Spinal cord (tissue), 9 donors: ENCODE measurements at regions not wholly inside any gene's neighbourhood (a gene's known extent, or its start where the extent isn't known, plus 50 kb on each side); places are given as distances from the start of the nearest gene placed in this dataset.

Source experiments
- DNase-seq, 6 donors: peaks; one replicate each; pipeline versions ENCODE4 v3.0.0 to v3.0.0-alpha.2; 2013 to 2015; ENCODE audit warnings: low spot score in 6 of 6, low read depth in 4 of 6
- H3K27ac ChIP-seq: one replicate; pipeline ENCODE4 v1.5.1; 2013; ENCODE audit warnings: low read depth, low read length, control low read depth
- H3K27me3 ChIP-seq: one replicate; pipeline ENCODE4 v1.6.1; 2013; ENCODE audit warnings: low read length; ENCODE audit not compliant: control insufficient read depth, insufficient read depth
- H3K36me3 ChIP-seq: one replicate; pipeline ENCODE4 v1.6.1; 2013; ENCODE audit warnings: low read length; ENCODE audit not compliant: control insufficient read depth, insufficient read depth
- H3K4me1 ChIP-seq: one replicate; pipeline ENCODE4 v1.6.1; 2013; ENCODE audit warnings: low read length; ENCODE audit not compliant: control insufficient read depth, insufficient read depth
- H3K4me3 ChIP-seq: one replicate; pipeline ENCODE4 v1.5.1; 2013; ENCODE audit warnings: low read depth, low read length, control low read depth
- H3K9me3 ChIP-seq: one replicate; pipeline ENCODE4 v1.6.1; 2013; ENCODE audit warnings: low read length; ENCODE audit not compliant: control insufficient read depth, insufficient read depth
- WGBS: methylation state at CpG from one replicate; pipeline ENCODE4 v1.1.5; 2013; ENCODE audit warnings: missing lambda C conversion rate; ENCODE audit not compliant: insufficient coverage; 5-methylcytosine and 5-hydroxymethylcytosine counted together
- donor health status: healthy.

DNA sequence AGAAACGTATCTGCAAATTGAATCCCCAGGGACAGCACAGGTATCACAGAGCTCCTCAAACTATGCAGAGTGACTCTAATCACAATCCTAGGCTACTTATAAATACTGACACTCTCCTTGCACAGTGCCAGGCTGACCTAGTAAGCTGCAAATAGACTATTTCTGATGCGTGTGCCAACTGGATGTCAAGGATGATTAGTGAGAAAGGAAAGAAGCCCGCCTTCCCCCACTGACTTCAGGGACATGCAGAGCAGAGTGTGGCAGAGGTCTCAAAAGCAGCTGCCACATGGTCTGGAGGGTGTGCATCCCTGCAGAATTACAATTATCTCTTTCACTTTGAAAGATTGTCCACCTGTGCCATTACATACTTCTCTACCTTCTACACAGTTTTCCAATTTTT, 235.6 kb downstream of the CPS1 start:
- 38% methylated on average over 2 of the region's 3 CpGs for WGBS
- Histone ChIP-seq H3K36me3 (no peaks in the 10 kb centered on the region), H3K4me3 (no peak overlapping the region), H3K4me1 (no peaks in the 10 kb centered on the region), H3K27ac (no peak overlapping the region), H3K27me3 (no peaks in the 10 kb centered on the region), H3K9me3 (no peaks in the 10 kb centered on the region)
- peak in 2 of 6 donors; percentile 34 to 64 for DNase-seq

DNA sequence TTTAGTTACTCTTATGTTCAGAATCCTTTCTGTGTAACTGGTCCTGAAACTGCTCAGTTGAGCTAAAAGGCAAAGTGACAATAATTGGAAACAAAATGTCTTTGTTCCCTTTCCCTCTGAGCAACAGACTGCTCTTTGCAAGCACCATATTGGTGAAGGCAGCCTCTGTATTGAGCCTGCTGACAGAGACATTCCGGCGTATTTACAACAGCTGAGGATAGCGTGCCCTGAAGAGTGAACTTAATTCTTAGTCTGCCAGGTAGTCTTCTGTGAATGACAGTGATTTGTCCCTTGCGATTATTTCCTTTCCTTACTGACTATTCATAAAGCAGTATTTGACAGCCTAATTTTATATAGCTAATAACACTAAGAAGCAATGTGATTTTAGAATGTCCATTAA, 239.1 kb downstream of the CPS1 start:
- Histone ChIP-seq H3K27ac (no peak overlapping the region), H3K9me3 (no peaks in the 10 kb centered on the region), H3K4me3 (no peak overlapping the region), H3K27me3 (no peaks in the 10 kb centered on the region), H3K36me3 (no peaks in the 10 kb centered on the region), H3K4me1 (no peaks in the 10 kb centered on the region)
- 40% methylated on average over 2 of the region's 4 CpGs for WGBS
- peak in 2 of 6 donors; percentile 25 to 36 for DNase-seq

DNA sequence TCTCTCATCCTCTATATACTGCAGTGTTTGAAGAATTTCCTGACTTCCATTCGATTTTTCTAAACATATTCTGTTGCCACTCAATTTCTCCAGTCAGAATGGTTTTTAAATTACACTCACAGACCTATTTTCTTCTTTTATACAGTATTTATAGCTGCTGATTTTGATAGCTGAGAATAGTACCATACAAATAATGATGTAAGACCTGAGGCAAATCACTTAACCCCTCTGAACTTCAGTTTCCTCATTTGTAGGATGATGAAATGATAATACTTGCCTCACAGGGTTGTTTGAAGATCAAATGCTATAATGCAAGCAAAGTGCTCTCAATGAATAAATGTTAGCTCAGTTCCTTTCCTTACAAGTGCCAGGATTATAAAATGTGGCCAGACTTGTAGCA, 241.8 kb downstream of the CPS1 start:
- no peaks in the 10 kb centered on the region for H3K36me3 ChIP-seq
- WGBS: no CpG with 5 or more reads among the region's 1 CpG
- H3K27me3 ChIP-seq: no peaks in the 10 kb centered on the region
- no peaks in the 10 kb centered on the region for H3K4me1 ChIP-seq
- DNase-seq: peak in 1 of 6 donors; percentile 28
- H3K4me3 ChIP-seq: no peak overlapping the region
- H3K9me3 ChIP-seq: no peaks in the 10 kb centered on the region
- no peak overlapping the region for H3K27ac ChIP-seq

DNA sequence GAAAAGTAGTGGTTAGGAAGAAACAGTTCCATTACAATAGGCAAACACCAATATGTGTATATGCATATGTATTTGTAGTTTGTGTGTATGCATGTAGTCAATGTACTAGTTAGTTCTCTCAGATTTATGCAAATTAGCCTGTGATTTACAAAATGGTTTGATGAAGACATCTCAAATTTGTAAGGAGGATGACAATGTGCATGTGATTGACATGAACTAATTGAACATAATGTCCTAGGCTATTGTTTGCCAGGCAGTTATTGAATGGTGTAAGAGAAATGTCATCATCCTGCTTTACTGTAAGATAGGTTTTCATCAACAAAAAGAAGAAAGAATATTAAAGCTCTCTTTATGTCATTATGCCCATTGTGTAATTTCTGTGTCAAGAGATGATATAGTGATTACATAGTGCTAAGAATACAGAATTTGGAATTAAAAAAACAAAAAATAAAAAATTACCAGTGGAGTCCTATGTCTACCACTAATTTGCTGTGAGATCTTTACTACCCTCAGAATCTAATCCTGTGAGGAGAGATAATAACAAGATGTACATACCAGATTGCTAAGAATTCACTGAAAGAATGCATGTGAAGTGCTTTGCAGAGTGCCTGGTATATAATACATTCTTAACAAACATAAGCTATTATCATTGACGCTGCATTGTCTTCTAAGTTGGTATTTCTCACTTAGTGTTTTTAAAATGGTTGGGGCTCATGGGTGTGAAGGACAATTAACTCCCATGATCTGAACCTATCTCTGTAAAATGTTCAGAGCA, 258.0 kb downstream of the CPS1 start:
- Histone ChIP-seq H3K4me3 (no peak overlapping the region), H3K36me3 (no peaks in the 10 kb centered on the region), H3K4me1 (no peaks in the 10 kb centered on the region), H3K9me3 (no peaks in the 10 kb centered on the region), H3K27me3 (no peaks in the 10 kb centered on the region), H3K27ac (no peak overlapping the region)
- WGBS: no CpG with 5 or more reads among the region's 1 CpG
- DNase-seq: no peak

DNA sequence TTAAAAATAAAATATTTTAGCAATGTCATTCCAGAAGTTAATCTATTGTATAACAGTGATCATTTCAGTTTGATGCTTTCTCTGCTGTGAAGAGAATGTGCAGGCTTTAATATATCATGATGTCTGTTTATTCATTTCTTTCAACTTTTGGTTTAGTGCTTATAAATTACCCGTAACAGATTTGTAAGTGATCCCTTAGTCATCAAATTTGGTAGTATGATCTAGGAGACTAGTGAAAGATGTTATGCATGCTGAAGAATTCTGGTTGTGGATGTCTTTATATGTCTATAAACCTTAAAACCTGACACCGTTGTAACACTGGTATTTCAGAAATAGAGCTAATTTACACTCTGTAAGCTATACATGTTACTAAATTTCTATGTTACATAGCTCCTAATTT, 260.4 kb downstream of the CPS1 start:
- no peaks in the 10 kb centered on the region for H3K36me3 ChIP-seq
- no peaks in the 10 kb centered on the region for H3K4me1 ChIP-seq
- no peak overlapping the region for H3K27ac ChIP-seq
- WGBS: no CpG with 5 or more reads among the region's 2 CpGs
- H3K9me3 ChIP-seq: no peaks in the 10 kb centered on the region
- H3K27me3 ChIP-seq: no peaks in the 10 kb centered on the region
- DNase-seq: no peak
- no peak overlapping the region for H3K4me3 ChIP-seq

DNA sequence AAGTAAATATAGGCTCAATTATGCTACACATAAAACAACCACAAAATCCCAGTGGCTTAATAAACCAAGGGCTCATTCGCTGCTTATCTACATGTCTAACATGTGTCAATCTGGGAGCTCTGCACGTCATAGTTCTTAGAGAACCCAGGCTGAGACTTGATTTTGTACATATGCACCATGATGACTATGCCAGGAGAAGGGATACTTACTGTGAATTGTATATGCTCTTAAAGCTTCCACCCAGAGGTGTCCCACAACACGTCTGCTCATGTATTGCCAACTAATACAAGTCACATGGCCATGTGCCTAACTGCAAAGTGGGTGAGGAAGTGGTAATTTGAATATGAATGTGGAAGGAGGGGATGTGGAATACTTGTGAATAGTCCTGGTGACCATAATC, 262.1 kb downstream of the CPS1 start:
- H3K27me3 ChIP-seq: no peaks in the 10 kb centered on the region
- H3K4me1 ChIP-seq: no peaks in the 10 kb centered on the region
- no peak for DNase-seq
- H3K27ac ChIP-seq: no peak overlapping the region
- no peaks in the 10 kb centered on the region for H3K9me3 ChIP-seq
- no CpG with 5 or more reads among the region's 3 CpGs for WGBS
- H3K36me3 ChIP-seq: no peaks in the 10 kb centered on the region
- H3K4me3 ChIP-seq: no peak overlapping the region

DNA sequence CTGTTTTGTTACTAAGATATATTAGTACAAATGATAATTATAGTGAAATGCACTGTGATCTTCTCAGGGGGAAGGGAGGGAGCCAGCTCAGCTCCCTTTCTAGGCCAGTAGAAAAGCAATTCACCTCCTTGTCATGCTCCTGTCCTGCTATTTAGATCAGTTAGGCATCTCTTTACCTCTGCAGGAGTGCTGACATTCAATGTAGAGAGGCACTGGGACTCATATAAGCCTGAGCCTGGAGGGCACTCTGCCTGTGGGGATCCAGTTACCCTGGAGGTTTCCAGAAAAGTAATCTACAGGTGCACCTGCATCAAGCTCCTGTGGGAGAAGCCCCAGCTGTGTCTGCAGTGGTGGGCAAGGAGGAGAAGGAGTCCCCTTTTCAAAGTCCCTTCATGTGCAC, 277.0 kb downstream of the CPS1 start:
- Histone ChIP-seq H3K4me1 (no peaks in the 10 kb centered on the region), H3K27me3 (no peaks in the 10 kb centered on the region), H3K4me3 (no peak overlapping the region), H3K27ac (no peak overlapping the region), H3K9me3 (no peaks in the 10 kb centered on the region), H3K36me3 (no peaks in the 10 kb centered on the region)
- DNase-seq: no peak

DNA sequence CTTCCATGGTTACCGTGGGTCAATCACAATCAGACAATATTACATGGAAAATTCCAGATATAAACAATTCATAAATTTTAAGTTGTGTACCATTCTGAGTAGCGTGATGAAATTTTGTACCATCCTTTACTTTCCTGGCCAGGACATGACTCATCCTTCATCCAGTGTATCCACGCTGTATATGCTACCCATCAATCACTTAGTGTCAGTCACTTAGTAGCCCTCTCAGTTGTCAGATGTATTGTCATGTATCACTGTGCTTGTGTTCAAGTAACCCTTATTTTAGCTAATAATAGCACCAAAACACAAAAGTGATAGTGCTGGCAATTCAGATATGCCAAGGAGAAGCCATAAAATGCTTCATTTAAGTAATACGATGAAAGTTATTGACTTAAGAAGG, 282.6 kb downstream of the CPS1 start:
- DNase-seq: no peak
- H3K27me3 ChIP-seq: no peaks in the 10 kb centered on the region
- no peaks in the 10 kb centered on the region for H3K4me1 ChIP-seq
- 79% methylated on average over 2 of the region's 4 CpGs for WGBS
- H3K27ac ChIP-seq: no peak overlapping the region
- no peaks in the 10 kb centered on the region for H3K36me3 ChIP-seq
- no peak overlapping the region for H3K4me3 ChIP-seq
- H3K9me3 ChIP-seq: no peaks in the 10 kb centered on the region

DNA sequence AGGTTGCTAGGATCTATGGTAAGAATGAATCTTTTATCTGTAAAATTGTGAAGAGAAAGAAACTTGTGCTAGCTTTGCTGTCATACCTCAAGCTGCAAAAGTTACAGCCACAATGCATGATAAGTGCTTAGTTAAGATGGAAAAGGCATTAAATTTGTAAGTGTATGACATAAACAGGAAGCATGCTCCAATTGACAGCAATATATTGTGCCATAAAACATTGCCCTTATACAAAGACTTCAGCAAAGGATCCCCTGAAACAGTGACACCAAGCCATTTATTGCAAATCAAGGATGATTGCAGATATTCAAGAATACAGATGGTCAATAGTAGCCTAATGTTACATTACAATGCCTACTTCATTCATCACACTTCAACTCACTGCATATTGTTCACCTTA, 283.1 kb downstream of the CPS1 start:
- no peaks in the 10 kb centered on the region for H3K36me3 ChIP-seq

DNA sequence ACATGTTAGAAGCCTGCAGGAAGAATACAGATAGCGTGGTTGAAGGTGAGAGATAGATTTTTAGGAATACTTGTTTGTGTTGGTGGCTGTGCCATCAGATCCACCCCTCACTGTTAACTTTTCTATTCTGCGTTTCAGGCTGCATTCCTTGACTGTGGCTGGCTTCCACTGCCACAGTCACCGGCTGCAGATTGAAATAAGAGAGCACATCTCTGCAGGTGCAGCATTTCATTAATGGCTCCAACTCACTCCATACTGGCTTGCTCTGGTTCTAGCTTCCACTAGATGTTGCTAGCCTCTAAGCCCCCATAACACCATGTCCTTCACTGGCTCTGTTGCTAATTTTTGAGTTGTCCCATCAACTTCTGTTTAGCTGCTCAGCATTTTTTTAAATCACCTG, 286.5 kb downstream of the CPS1 start:
- WGBS: 39% methylated on average over 2 of the region's 3 CpGs
- H3K4me1 ChIP-seq: no peaks in the 10 kb centered on the region
- no peaks in the 10 kb centered on the region for H3K9me3 ChIP-seq
- no peaks in the 10 kb centered on the region for H3K36me3 ChIP-seq
- DNase-seq: no peak
- H3K4me3 ChIP-seq: no peak overlapping the region
- H3K27me3 ChIP-seq: no peaks in the 10 kb centered on the region
- H3K27ac ChIP-seq: no peak overlapping the region

More for the DNA sequence above, 283.1 kb downstream of the CPS1 start:
- no peak for DNase-seq
- Histone ChIP-seq H3K9me3 (no peaks in the 10 kb centered on the region), H3K4me1 (no peaks in the 10 kb centered on the region), H3K4me3 (no peak overlapping the region), H3K27me3 (no peaks in the 10 kb centered on the region), H3K27ac (no peak overlapping the region)
